22Rv1 (cell line): ENCODE measurements at regions not wholly inside any gene's neighbourhood (a gene's known extent, or its start where the extent isn't known, plus 50 kb on each side); places are given as distances from the start of the nearest gene placed in this dataset.

Source experiments
- ZFX ChIP-seq: fragments of 450-650 bp; IDR thresholded peaks from 2 replicates; pipeline ENCODE4 v1.6.1; 2017; ENCODE audit warnings: antibody characterized with exemption, borderline replicate concordance
- TF ChIP-seq, protein P1 (sequence below): fragments of 450-650 bp; IDR thresholded peaks from 2 replicates; pipeline ENCODE4 v1.5.1; 2017; ENCODE audit warnings: mild to moderate bottlenecking

DNA sequence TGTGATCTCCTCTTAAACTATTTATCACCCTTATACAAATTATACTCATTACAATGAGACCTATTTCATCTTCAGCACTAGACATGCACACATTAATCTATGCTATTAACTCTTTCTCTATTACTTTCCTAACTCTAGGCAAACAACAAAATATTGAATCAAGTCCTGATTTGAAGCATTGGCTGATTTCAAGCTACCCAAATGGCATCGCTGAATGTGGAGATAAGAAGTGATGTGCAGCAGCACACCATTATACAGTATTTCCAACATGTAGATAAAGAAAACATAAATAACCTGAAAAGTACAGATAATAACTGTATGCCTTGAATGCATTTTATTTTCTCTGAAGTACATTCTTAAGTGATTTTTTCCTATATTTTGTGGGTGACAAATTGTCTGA is 268.6 kb upstream of the GULP1 start:
- TF ChIP-seq, protein P1, sequence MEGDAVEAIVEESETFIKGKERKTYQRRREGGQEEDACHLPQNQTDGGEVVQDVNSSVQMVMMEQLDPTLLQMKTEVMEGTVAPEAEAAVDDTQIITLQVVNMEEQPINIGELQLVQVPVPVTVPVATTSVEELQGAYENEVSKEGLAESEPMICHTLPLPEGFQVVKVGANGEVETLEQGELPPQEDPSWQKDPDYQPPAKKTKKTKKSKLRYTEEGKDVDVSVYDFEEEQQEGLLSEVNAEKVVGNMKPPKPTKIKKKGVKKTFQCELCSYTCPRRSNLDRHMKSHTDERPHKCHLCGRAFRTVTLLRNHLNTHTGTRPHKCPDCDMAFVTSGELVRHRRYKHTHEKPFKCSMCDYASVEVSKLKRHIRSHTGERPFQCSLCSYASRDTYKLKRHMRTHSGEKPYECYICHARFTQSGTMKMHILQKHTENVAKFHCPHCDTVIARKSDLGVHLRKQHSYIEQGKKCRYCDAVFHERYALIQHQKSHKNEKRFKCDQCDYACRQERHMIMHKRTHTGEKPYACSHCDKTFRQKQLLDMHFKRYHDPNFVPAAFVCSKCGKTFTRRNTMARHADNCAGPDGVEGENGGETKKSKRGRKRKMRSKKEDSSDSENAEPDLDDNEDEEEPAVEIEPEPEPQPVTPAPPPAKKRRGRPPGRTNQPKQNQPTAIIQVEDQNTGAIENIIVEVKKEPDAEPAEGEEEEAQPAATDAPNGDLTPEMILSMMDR: no peak
- no peak for TF ChIP-seq ZFX
